ENCODE measurements at regions not wholly inside any gene's neighbourhood (a gene's known extent, or its start where the extent isn't known, plus 50 kb on each side); places are given as distances from the start of the nearest gene placed in this dataset.

- Histone ChIP-seq H3K27ac (ENCODE audit: poor library complexity, severe bottlenecking) (peak overlapping the region; percentile 99), H3K9me3 (ENCODE audit: severe bottlenecking) (peaks cover 13% of the 10 kb centered on the region), H3K27me3 (ENCODE audit: insufficient read depth, poor library complexity, severe bottlenecking) (no peaks in the 10 kb centered on the region), H3K36me3 (ENCODE audit: low read depth) (no peaks in the 10 kb centered on the region), H3K4me1 (ENCODE audit: insufficient read depth, poor library complexity, severe bottlenecking) (peaks cover 35% of the 10 kb centered on the region), H3K4me3 (ENCODE audit: severe bottlenecking) (no peak overlapping the region)
- DNase-seq (ENCODE audit: low spot score) (no peak), ATAC-seq (ENCODE audit: low read depth) (peak; percentile 43)
- TF ChIP-seq, protein P1, sequence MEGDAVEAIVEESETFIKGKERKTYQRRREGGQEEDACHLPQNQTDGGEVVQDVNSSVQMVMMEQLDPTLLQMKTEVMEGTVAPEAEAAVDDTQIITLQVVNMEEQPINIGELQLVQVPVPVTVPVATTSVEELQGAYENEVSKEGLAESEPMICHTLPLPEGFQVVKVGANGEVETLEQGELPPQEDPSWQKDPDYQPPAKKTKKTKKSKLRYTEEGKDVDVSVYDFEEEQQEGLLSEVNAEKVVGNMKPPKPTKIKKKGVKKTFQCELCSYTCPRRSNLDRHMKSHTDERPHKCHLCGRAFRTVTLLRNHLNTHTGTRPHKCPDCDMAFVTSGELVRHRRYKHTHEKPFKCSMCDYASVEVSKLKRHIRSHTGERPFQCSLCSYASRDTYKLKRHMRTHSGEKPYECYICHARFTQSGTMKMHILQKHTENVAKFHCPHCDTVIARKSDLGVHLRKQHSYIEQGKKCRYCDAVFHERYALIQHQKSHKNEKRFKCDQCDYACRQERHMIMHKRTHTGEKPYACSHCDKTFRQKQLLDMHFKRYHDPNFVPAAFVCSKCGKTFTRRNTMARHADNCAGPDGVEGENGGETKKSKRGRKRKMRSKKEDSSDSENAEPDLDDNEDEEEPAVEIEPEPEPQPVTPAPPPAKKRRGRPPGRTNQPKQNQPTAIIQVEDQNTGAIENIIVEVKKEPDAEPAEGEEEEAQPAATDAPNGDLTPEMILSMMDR (IDR thresholded peaks at IDR 0.05; ENCODE audit: poor library complexity, severe bottlenecking): no peak
Measured at GRCh38 chr9:108047264-108047663, 557.7 kb upstream of the KLF4 start.

GRCh38 chr9:108045851-108046250, 556.3 kb upstream of the KLF4 start:
- DNase-seq (ENCODE audit: low spot score) (no peak), ATAC-seq (ENCODE audit: low read depth) (no peak)
- peaks cover 49% of the 10 kb centered on the region for H3K4me1 ChIP-seq (ENCODE audit: insufficient read depth, poor library complexity, severe bottlenecking)
- H3K4me3 ChIP-seq (ENCODE audit: severe bottlenecking): no peak overlapping the region
- H3K9me3 ChIP-seq (ENCODE audit: severe bottlenecking): peaks cover 15% of the 10 kb centered on the region
- H3K36me3 ChIP-seq (ENCODE audit: low read depth): no peaks in the 10 kb centered on the region
- H3K27ac ChIP-seq (ENCODE audit: poor library complexity, severe bottlenecking): peak overlapping the region; percentile 99
- TF ChIP-seq, protein P1 (IDR thresholded peaks at IDR 0.05; ENCODE audit: poor library complexity, severe bottlenecking): no peak
- no peaks in the 10 kb centered on the region for H3K27me3 ChIP-seq (ENCODE audit: insufficient read depth, poor library complexity, severe bottlenecking)

DNA sequence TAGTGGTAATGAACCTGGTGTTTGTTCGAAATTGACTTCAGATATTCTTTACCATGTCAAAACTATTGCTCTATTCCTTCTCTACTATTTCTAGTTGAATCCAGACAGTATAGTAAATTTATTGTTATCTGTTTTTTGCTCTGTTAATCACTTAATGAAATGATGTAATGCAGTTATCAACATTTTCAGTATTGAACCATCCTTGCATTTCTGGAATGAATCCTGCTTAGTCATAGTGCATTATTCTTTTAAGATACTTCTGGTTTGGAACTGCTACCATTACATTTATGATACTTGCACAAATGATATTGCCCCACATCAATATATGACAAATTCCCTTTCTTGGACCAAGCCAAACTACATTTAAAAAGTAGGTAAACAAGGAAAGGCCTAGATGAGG, 554.0 kb upstream of the KLF4 start:
- Histone ChIP-seq H3K27me3 (ENCODE audit: insufficient read depth, poor library complexity, severe bottlenecking) (no peaks in the 10 kb centered on the region), H3K27ac (ENCODE audit: poor library complexity, severe bottlenecking) (no peak overlapping the region), H3K4me3 (ENCODE audit: severe bottlenecking) (no peak overlapping the region), H3K36me3 (ENCODE audit: low read depth) (no peaks in the 10 kb centered on the region), H3K9me3 (ENCODE audit: severe bottlenecking) (peaks cover 15% of the 10 kb centered on the region), H3K4me1 (ENCODE audit: insufficient read depth, poor library complexity, severe bottlenecking) (peaks cover 52% of the 10 kb centered on the region)
- DNase-seq (ENCODE audit: low spot score) (no peak), ATAC-seq (ENCODE audit: low read depth) (no peak)
- TF ChIP-seq, protein P1 (IDR thresholded peaks at IDR 0.05; ENCODE audit: poor library complexity, severe bottlenecking): no peak

GRCh38 chr9:108041551-108041950, 552.0 kb upstream of the KLF4 start:
- Histone ChIP-seq H3K9me3 (ENCODE audit: severe bottlenecking) (peaks cover 15% of the 10 kb centered on the region), H3K4me1 (ENCODE audit: insufficient read depth, poor library complexity, severe bottlenecking) (peaks cover 36% of the 10 kb centered on the region), H3K4me3 (ENCODE audit: severe bottlenecking) (no peak overlapping the region), H3K27ac (ENCODE audit: poor library complexity, severe bottlenecking) (peak overlapping the region; percentile 99), H3K27me3 (ENCODE audit: insufficient read depth, poor library complexity, severe bottlenecking) (no peaks in the 10 kb centered on the region), H3K36me3 (ENCODE audit: low read depth) (no peaks in the 10 kb centered on the region)
- DNase-seq (ENCODE audit: low spot score) (no peak), ATAC-seq (ENCODE audit: low read depth) (peak; percentile 80)
- TF ChIP-seq, protein P1 (IDR thresholded peaks at IDR 0.05; ENCODE audit: poor library complexity, severe bottlenecking): no peak

- Histone ChIP-seq H3K27me3 (ENCODE audit: insufficient read depth, poor library complexity, severe bottlenecking) (no peaks in the 10 kb centered on the region), H3K36me3 (ENCODE audit: low read depth) (no peaks in the 10 kb centered on the region), H3K9me3 (ENCODE audit: severe bottlenecking) (peaks cover 15% of the 10 kb centered on the region), H3K4me1 (ENCODE audit: insufficient read depth, poor library complexity, severe bottlenecking) (peaks cover 36% of the 10 kb centered on the region), H3K4me3 (ENCODE audit: severe bottlenecking) (no peak overlapping the region), H3K27ac (ENCODE audit: poor library complexity, severe bottlenecking) (peak overlapping the region; percentile 99)
- DNase-seq (ENCODE audit: low spot score) (peak; percentile 68), ATAC-seq (ENCODE audit: low read depth) (peak; percentile 81)
- TF ChIP-seq, protein P1 (IDR thresholded peaks at IDR 0.05; ENCODE audit: poor library complexity, severe bottlenecking): no peak
Measured at GRCh38 chr9:108040783-108041182, 551.2 kb upstream of the KLF4 start.

All from RWPE2 (cell line).